ENCODE measurements at regions not wholly inside any gene's neighbourhood (a gene's known extent, or its start where the extent isn't known, plus 50 kb on each side); places are given as distances from the start of the nearest gene placed in this dataset.

GRCh38 chr2:67782443-67782842, 280.4 kb downstream of the C1D start:
- DNase-seq, result no peak

GRCh38 chr2:67783026-67783425, 279.8 kb downstream of the C1D start:
- DNase-seq, result no peak

DNA sequence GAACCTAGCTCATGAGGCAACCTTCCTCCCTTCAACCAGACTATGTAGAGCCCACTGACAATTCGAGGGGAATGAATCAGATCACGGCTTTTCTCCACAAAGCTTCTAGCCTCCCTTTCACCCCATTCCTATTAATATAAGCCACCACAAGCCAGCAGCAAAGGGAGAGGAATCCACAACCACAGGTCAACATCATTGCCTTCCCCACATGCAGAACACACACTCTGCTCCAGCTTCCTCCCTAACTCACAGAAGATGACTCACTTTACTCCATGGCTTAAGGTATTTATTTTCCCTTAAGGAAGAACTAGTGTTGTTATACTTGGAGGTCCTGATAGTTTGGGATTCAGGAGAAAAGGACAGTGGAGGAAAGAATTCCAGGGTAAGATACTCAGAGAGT, 272.2 kb downstream of the C1D start:
- no peak for DNase-seq

- DNase-seq, result no peak
Observed at GRCh38 chr2:67792191-67792590, 270.6 kb downstream of the C1D start.

- DNase-seq, result no peak
Observed at GRCh38 chr2:67792681-67793091, 270.1 kb downstream of the C1D start.

GRCh38 chr2:67797801-67798540, 264.8 kb downstream of the C1D start:
- DNase-seq, result no peak

DNA sequence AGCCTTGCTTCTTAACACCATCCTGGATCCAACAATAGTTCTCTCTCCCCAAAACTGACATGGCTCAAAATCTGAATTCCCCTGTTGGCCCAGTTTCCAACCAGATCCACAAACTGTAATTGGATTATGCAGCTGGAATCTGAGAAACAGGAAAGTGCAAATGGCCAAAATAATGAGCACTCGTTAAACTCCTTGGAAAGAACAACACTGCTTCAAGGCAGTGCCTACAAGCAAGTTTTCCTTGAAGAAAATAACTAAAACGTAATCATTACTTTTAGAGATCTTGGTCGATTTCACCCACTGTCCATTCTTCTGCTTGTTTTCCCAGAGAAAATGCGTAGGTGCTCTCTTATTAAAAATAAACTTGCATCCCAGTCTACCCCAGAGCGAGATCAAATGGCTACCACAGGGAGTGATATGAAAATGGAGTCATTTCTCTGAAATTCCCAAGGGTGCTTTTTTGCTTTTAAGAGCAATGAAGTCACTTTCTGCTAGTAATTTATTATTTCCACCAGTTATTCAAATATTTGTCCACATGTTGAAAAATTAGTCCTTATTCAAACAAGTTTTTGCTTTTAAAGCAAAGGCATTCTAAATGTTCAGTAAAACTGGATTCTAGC, 264.2 kb downstream of the C1D start:
- no peak for DNase-seq

GRCh38 chr2:67799886-67800285, 262.9 kb downstream of the C1D start:
- DNase-seq, result no peak

- no peak for DNase-seq
Observed at GRCh38 chr2:67802291-67802690, 260.5 kb downstream of the C1D start.

GRCh38 chr2:67802824-67803223, 260.0 kb downstream of the C1D start:
- DNase-seq, result no peak

- DNase-seq, result no peak
Observed at GRCh38 chr2:67806816-67807215, 256.0 kb downstream of the C1D start.

DNA sequence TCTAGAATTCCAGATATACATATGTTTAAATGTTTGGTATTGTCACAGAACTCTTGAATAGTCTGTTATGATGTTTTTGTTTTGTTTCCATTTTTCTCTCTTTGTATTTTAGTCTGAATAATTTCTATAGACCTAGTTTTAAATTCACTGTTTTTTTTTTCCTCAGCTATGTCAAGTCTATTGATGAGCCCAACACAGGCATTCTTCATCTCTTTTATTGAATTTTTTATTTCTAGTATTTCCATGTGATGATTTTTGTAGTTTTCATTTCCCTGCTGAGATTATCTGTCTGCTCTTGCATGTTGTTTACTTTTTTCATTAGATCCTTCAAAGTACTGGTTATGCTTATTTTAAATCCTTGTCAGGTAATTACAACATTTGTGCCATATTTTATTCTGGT, 254.7 kb downstream of the C1D start:
- DNase-seq, result no peak

GRCh38 chr2:67812682-67813081, 250.1 kb downstream of the C1D start:
- DNase-seq, result no peak

- no peak for DNase-seq
Observed at GRCh38 chr2:67823726-67824125, 239.1 kb downstream of the C1D start.

- DNase-seq, result no peak
Observed at GRCh38 chr2:67824186-67824585, 238.6 kb downstream of the C1D start.

GRCh38 chr2:67825476-67825875, 237.3 kb downstream of the C1D start:
- DNase-seq, result peak; percentile 16

DNA sequence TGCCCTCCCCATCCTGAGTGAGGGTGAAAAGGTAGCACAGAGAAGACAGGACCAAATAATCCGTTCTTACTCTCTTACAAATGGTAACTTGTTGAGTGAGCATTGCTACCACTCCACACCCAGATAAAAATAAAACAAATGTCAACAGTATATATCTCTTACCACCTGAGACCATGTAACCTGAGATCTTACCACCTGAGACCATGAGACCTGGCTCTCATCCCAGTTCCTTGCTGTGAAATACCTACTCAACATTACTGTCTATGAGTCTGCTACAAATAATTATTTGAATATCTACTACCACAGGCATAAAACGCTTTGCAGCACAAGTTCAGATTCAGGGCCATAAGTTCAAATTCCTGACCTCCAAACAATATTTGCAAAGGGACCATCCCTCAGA, 234.7 kb downstream of the C1D start:
- no peak for DNase-seq

- DNase-seq, result no peak
Observed at GRCh38 chr2:67829470-67829869, 233.3 kb downstream of the C1D start.

- no peak for DNase-seq
Observed at GRCh38 chr2:67833632-67834031, 229.2 kb downstream of the C1D start.

- no peak for DNase-seq
Observed at GRCh38 chr2:67834482-67834881, 228.3 kb downstream of the C1D start.

DNA sequence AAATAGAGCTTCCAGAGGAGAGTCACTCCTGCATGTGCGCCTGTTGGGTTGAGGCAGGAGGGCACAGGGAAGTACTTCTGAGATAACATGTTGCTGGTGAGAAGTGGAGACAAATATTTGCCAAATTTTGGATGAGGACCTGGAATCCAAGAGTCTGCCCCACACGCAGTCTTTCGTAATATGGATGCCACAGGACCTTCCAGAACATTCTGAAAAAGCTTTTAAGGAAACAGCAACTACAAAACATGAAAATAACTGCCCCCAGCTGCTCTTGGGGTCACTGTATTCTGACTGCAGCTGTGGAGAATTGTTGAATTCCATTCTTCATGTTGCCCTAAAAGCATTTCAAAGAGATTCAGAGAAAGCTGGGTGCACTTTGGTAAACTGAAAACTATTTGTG, 227.5 kb downstream of the C1D start:
- DNase-seq, result no peak

DNA sequence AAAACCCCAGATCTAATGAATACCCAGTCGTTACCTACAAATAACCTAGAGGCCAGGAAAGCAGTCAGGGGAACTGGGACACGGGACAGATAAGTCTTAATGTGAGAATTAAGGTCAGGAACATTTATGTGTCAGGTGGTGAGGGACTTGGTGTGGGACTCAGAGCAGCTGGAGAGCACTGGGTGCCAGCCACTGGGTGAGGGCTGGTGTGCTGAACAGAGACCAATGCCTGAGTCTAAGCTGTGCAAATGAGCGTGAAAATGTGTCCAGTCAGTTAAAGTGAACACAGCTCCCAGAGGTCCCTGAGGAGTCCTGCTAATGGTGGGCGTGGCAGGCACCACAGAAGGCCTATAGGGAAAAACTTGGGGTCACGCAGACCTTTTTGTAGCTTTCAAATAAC, 225.9 kb downstream of the C1D start:
- DNase-seq, result no peak

DNA sequence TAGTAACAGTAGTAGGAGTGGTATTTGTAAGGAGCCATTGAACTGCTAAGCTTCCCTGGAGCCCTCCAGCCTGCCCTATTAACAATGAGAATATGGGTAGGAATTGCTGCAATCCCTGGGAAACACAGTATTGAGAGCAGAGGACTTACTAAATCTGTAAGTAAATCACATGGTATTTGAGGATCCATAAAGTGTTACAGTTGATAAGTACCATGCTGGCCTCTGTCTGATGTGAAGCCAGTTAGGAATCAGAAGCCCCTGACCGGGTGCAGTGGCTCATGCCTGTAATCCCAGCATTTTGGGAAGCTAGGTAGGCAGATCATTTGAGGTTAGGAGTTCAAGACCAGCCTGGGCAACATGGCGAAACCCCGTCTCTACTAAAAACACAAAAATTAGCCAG, 224.6 kb downstream of the C1D start:
- no peak for DNase-seq

- DNase-seq, result no peak
Observed at GRCh38 chr2:67839242-67839641, 223.6 kb downstream of the C1D start.

GRCh38 chr2:67839668-67840067, 223.1 kb downstream of the C1D start:
- DNase-seq, result no peak

Measured in hematopoietic multipotent progenitor cell treated with erythropoietin and hydrocortisone succinate and interleukin-3 and kit ligand, for 6 days (in vitro differentiated cells).